ENCODE measurements at regions not wholly inside any gene's neighbourhood (a gene's known extent, or its start where the extent isn't known, plus 50 kb on each side); places are given as distances from the start of the nearest gene placed in this dataset.

- TF ChIP-seq EP300 (IDR thresholded peaks at IDR 0.05; ENCODE audit: borderline replicate concordance), result no peak
- TF ChIP-seq NFIC (IDR thresholded peaks at IDR 0.05), result no peak
- no peak for TF ChIP-seq YY1 (IDR thresholded peaks at IDR 0.05; ENCODE audit: low read depth)
Measured at GRCh38 chr1:4433075-4433474, 221.3 kb upstream of the AJAP1 start.

Data from Ishikawa (cell line).